GM18520 (cell line): ENCODE measurements at regions not wholly inside any gene's neighbourhood (a gene's known extent, or its start where the extent isn't known, plus 50 kb on each side); places are given as distances from the start of the nearest gene placed in this dataset.
"Not testable (repeated sequence)": the region's sequence is repeated elsewhere in the genome, so short reads cannot be mapped to it uniquely, and the experiment has no call there.

Experiments used
- ATAC-seq: cut with Tn5 transposase; IDR thresholded peaks from one replicate; pipeline ENCODE4 v1.9.1; 2021; ENCODE audit not compliant: unreplicated experiment

DNA sequence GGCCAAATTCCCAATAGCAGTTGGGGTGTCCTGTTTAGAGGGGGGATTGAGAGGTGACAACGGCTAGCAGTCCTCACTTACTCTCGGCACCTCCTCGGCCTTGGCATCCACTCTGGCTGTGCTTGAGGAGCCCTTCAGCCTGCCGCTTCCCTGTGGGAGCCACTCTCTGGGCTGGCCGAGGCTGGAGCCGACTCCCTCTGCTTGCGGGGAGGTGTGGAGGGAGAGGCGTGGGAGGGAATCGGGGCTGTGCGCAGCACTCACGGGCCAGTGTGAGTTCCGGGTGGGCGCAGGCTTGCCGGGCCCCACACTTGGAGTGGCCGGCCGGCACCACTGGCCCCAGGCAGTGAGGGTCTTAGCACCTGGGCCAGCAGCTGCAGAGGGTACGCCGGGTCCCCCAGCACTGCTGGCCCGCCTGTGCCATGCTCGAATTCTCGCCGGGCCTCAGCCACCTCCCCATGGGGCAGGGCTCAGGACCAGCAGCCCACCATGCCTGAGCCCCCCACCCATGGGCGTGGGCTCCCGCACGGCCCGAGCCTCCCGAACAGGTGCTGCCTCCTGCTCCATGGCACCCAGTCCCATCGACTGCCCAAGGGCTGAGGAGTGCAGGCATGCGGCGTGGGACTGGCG, 705.9 kb upstream of the ZNF804A start:
- ATAC-seq: no peak

DNA sequence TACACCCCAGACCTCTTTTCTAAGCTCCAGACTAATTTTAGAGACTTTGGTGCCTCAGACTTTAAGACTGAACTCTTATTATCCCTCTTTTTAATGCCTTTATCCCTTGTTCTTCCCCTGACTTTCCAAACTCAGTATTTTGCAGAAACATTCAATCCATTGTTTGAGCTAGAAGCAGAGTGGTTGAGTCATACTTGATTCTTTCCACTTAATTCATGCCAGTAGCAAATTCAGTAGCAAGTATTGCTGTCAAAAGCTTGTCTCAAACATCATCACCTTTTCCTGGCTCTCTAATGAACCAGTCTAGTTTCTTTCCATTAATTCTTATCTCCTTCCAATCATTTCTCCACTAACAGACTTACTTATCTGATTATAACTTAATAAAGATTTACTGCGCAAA, 699.7 kb upstream of the ZNF804A start:
- ATAC-seq: no peak

DNA sequence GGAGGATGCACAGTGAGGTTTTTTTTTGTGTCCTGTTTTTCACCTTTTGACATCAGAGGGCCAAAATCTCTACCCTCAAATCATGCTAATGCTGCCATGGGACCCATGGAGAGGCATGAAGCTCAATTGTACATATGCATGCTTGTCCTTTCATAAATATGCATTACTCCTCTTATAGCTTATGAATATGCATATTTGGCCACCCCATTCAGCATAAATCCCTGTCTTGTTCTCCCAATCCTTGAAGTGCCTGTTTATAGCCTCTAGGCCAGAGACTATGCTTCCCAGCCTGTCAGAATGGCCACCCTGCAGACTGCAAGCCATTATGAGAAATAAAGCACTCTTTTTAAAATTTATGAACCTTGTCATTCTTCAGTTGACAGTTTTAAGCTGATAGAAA, 696.4 kb upstream of the ZNF804A start:
- no peak for ATAC-seq

DNA sequence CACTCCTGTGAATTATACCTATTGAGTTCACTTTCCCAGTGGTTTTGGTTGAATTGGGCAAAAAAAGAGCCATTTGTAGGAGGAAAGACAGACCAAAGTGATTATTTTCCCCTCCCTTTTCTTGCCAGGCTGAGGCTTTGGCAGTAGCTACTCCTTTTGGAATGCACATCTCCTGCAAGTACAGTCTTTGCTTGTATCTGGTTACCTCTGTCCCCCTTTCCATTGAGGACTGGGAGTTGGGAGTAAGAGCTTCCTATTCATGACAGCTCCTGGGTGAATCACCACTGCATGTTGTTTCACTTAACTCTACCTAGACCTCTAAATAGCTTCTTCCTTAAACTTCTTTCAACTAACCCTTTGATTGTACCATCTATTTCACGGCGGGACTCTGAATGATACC, 695.3 kb upstream of the ZNF804A start:
- ATAC-seq: no peak

DNA sequence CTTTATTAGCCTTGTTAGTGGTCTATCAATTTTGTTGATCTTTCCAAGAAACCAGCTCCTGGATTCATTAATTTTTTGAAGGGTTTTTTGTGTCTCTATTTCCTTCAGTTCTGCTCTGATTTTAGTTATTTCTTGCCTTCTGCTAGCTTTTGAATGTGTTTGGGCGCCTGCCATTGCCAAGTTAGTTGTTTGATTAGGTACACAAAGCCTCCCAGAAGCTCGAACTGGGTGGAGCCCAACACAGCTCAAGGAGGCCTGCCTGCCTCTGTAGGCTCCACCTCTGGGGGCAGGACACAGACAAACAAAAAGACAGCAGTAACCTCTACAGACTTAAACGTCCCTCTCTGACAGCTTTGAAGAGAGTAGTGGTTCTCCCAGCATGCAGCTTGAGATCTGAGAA, 682.3 kb upstream of the ZNF804A start:
- not testable (repeated sequence) for ATAC-seq

DNA sequence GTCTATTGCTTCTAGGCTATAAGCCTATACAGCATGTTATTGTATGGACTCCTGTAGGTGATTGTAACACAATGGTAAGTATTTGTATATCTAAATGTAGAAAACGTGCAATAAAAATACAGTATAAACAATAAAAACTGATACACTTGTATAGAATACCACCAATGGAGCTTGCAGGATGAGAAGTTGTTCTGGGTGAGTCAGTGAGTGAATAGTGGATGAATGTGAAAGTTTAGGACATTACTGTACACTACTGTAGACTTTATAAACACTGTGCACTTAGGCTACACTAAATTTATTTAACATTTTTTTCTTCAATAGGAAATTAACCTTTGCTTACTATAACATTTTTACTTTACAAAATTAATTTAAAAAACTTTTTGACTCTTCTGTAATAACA, 679.2 kb upstream of the ZNF804A start:
- ATAC-seq: no peak

DNA sequence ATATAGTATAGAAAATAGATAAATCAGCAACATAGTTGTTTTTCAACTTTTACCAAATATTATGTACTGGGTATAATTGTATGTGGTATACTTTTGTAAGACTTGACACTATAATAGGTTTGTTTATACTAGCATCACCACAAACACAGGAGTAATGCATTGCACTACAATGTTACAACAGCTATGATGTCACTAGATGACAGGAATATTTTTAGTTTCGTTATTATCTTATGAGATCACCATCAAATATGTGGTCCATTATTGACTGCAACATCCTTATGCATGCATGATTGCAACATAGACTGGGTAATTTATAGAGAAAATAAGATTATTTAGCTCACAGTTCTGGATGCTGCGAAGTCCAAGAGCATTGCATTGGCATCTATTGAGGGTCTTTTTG, 678.4 kb upstream of the ZNF804A start:
- ATAC-seq: no peak

DNA sequence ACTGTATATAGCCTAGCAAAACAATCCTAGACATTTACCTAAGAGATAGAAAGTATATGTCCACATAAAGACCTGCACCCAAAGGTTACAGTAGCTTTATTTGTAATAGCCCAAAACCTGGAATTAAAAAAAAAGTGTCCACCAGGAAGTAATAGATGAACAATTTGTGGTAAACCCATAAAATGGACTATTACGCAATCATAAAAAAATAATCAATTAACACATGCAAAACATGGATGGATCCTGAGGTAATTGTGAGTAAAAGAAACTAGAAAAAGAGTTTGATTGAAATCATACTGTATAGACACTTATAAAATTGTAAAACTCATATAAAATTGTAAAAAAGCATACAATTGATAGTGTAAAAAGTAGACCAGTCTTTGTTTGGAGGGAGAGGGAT, 673.0 kb upstream of the ZNF804A start:
- no peak for ATAC-seq

DNA sequence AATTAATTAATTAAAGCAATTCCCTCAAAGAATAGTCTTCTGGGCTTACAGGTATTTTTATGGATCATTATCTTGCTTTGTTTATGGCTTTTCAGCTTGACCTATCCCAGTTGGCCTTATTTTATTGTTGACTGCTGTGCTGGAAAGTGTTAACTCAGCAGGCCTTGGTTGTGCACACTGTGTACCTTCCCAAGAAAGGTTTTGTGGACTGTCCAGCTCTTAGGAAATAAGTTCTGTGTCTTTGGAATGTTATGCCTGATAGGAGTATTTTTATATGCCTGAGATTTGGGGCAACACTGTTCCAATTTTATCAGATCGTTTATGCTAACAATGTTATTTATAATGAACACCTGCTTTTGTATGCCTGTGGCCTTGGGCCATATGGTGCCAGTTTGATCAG, 671.9 kb upstream of the ZNF804A start:
- no peak for ATAC-seq

DNA sequence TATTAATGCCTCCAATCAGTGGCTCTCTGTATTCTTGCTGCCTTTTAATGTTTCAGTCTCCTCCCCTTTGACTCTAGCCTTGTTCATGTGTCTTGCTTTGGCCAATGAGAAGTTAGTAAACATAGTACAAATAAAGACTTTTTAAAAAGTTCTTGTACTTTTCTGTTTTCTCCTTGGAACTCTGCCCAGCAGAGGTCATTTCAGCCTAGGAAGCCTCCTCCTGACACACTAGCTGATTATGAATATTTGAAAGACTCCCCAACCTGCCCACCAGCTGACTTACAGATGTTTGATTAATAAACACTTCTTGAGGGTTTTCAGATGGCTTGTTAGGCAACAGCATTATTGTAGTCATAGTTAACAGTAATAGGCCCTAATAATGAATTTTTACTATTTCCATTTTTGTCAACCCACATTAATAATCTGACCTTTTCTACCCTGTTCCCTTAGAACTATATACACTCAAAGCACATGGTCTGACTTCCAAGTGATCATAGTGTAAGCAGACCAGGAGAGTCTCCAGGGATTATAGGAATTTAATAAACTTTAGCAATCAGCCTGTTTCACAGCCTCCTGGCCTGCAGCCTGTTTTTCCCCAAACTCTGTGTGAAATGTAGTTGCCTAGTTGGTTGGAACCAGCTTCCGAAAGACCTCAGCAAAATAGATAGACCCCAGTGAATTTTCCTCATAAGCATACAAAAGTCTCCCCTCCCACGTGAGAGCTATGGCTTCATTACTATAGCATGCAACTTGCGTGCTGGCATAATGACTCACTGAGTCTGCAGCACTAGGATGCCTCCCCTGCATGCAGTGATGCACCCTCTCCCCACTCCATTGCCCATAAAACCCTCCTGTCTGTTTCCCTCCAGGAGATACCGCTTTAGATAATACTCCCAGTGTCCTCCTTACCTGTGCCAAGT, 670.7 kb upstream of the ZNF804A start:
- ATAC-seq: no peak

DNA sequence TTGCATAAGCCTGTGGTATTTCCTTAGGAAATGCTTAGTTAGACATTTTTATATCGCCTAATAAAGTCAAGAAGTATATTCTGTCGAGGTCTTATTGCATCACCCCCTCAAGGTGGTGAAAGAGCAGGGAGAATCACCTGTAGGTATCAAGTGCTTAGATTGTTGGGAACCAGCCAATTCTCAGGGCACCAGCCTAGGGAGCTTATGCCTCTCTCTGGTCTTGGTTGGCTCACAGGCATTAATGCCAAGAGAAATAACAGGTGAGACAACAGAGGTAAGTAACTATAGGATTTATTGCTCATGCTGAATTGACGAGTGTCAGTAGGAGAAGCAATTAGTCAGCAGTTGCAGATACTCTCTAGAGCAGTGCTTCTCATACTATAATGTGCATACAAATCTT, 663.3 kb upstream of the ZNF804A start:
- no peak for ATAC-seq

DNA sequence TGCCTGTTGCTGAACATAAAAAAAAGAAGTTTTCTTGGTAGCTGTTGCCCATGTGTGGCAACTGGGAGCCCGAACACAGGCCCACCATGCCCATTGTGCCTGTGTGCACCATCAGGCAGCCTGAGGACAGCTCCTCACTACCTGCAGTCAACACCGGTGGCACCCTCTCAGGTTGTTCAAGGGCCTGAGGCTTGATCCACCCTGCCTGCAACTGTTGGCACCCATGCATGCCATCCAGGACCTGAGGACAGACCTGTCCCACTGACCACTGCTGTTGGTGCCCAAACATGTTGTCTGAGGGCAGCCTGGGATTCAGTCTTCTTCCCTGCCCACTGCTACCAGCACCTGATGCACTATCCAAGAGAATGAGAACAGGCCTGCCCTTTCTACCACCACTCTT, 661.1 kb upstream of the ZNF804A start:
- ATAC-seq: no peak

DNA sequence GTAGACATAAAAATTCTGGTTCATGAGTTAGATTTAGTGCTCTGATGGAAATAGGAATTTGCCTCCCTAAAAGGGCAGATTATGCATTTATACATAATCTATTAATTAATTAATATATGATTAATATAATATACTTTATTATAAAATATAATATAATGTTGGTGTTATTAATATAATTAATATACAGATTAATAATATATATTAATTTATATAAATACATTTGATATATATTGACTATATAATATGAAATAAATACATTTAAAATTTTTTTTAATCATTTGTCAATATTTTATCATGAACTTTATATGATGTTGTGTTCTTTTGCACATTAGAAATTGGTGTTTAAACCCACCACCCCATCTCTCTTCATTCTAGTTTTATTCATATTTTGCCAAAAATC, 652.1 kb upstream of the ZNF804A start:
- ATAC-seq: no peak

DNA sequence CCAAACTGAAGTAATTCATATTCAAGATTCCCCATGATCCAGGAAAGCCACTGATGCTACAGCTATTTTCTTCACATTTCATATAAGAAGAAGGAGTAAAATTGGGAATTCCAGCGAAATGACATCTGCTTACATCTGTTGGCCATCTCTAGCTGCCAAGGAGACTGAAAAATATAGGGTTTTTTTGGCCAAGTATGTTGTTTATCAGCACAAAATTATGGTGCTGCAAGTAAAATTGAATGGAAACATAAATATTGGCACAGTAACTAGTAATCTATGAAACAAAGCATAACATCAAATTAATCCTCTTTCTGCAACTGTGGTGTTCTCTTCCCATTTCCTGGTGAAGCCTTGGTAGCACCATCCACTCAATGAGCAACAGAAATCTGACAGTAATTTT, 649.5 kb upstream of the ZNF804A start:
- no peak for ATAC-seq

DNA sequence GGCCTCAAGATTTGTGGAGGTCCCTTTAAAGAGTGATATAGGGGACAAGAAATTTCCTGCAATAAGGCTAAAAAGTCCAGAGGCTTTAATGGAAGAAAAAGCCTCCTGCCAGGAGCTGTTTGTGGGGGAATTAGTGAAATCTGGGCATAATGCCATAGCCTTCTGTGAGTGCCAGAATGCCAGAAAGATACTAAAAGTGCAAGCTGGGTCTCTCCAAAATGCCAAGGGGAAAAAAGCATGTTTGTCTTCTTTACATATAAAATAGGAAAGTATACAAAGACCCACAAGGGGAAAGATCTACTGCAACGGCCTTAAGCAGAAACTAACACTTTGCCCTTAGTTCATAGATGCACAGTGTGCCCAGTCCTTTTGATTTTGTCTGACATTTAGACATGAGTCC, 647.7 kb upstream of the ZNF804A start:
- ATAC-seq: no peak

DNA sequence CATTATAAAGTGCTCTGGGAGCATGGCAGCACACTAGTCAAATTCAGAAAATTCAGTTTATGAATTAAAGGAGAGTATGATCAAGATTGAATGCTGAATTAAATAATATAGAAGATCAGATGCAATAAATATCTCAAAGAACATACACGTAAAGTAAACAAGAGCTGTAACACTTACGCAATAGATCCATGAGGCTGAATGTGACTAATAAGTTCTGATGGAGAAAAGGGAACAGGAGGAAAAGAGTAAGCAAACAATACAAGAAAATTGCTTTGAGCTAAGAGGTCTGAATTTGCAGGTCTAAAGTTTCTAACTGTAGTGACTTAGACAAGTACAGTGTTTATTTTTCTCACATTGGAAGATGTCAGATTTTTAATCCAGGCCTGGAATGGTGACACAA, 646.7 kb upstream of the ZNF804A start:
- no peak for ATAC-seq

DNA sequence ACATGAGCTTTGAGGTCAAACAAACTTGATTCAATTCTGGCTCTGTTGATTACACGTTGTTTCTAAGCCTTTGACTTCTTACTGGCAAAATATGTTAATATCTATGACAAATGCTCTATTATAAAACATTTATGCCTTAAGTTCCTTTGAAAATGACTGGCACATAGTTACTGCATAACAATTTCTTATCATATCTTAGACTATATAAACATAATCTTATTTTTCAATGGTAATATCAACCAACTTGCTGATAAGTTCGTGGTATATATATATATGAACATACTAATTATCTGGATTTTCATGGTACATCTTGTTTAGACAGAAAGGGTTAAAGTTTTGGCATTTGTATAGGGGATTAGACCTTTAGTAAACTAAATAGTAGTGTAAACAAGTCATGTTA, 645.6 kb upstream of the ZNF804A start:
- no peak for ATAC-seq

DNA sequence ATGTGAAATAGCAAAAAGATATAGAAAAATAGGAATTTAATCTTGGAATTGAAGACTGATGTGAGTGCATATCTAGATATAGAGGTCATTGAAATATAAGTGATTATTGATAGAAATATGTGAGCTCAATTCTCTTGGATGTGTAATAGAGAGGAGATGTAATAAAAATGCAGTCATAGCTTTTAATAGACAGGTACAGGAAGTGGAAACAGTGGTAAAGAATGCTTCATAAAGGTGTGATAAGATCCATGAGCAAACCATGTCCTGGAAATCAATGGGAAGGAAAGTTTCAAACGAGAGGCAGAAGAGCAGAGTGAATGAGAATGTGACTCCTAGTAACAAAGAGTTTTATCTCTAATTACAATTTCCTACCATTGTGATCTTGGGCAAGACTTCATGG, 634.7 kb upstream of the ZNF804A start:
- ATAC-seq: no peak

DNA sequence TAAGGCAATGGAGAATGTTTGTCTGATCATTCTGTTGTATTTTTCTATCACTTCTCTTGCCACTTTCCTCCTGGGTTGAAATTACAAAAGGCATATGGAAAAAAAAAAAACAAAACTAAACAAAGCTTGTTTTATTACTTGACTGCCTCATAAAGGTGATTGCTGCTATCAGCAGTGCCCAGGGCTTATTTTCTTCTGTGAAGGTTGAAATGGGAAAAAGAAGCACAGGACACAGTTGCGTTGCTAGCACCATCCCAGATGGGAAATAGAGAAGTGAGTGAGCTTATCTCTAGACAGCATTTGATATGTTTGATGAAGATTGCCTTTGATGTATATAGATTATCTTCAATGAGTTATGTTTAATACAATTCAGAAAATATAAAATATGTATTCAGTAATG, 633.8 kb upstream of the ZNF804A start:
- ATAC-seq: no peak

DNA sequence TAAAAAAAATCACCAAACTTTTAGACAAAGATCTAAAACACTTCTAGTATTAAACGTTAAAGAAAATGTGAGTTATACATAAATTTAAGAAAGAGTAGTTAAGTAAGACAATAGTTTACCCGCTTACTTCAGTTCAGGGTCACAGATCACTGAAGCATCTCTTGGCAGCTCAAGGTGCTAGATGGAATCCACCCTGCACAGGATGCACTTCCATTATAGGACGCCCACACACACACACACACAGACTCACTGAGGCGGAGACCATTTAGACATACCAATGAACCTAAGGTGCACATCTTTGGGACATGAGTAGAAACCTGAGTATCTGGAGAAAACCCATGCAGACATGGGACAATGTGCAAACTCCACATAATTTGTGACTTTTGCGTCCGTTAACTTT, 630.6 kb upstream of the ZNF804A start:
- ATAC-seq: no peak

DNA sequence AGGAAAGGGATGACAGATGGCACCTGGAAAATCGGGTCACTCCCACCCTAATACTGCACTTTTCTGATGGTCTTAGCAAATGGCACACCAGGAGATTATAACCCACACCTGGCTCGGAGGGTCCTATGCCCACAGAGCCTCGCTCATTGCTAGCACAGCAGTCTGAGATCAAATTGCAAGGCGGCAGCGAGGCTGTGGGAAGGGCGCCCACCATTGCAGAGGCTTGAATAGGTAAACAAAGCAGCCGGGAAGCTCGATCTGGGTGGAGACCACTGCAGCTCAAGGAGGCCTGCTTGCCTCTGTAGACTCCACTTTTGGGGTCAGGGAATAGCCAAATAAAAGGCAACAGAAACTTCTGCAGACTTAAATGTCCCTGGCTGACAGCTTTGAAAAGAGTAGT, 622.7 kb upstream of the ZNF804A start:
- ATAC-seq: not testable (repeated sequence)

DNA sequence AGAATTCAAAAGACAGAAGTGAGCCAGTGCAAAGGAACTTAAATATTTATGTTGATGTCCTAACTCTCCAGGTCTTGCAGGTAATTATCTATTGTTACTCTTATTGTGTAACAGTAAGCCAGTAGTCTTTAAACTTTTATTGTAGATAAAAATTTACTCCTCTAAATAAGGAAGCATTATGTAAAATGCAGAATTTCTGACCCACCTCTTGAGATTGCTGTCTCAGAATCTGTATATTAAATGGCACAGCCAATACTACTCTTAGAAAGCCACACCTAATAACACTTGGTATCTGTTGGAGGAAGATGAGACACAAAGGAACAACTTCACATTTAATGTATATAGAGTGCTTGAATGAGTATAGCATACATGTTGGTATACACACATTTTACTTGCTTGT, 613.5 kb upstream of the ZNF804A start:
- no peak for ATAC-seq

DNA sequence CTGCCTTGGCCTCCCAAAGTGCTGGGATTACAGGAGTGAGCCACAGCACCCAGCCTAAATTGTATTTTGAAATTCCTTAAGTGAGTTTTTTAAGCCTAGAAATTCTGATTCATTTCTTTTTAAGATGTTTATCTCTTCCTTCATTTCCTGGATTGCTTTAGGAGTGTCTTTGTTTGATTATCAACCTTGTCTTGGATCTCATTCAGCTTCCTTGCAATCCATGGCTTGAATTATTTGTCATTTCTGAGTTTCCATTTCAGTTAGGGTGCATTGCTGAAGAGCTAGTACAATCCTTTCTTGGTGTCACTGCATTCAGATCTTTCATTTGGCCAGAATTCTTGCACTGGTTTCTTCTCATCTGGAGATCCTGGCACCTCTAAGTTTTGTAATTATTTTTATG, 606.4 kb upstream of the ZNF804A start:
- ATAC-seq: no peak
